PC-3 (cell line): ENCODE measurements at regions not wholly inside any gene's neighbourhood (a gene's known extent, or its start where the extent isn't known, plus 50 kb on each side); places are given as distances from the start of the nearest gene placed in this dataset.

ENCODE experiments used
- ATAC-seq: fragments of 200-7000 bp; cut with Tn5 transposase; 2 replicates; pipeline ENCODE4 v1.9.1; 2020; ENCODE audit warnings: mild to moderate bottlenecking, moderate library complexity
- BruUV-seq: library from RNA; stranded (reverse); fragments of 400-500 nt; replicated peaks from 2 replicates; lab custom pipeline; 2021; lab: Mats Ljungman, UMichigan
- CTCF ChIA-PET: fragments of 300-600 bp; sonication (Branson Sonifier 250); formaldehyde crosslinking; loops from one replicate; lab custom pipeline; 2022; ENCODE audit warnings: antibody characterized with exemption; lab: Charles Lee
- POLR2A ChIA-PET: fragments of 300-600 bp; sonication (Branson Sonifier 250); formaldehyde crosslinking; loops from one replicate; lab custom pipeline; 2022; ENCODE audit warnings: antibody characterized with exemption; ENCODE audit not compliant: unreplicated experiment; lab: Charles Lee
- DNase-seq: peaks from one replicate; pipeline ENCODE4 v3.0.0-alpha.2; 2015
- H2AFZ ChIP-seq: fragments of 300-600 bp; sonication (generic); 2 replicates; pipeline ENCODE4 v1.6.0; 2016; ENCODE audit warnings: antibody characterized with exemption, low read length
- H3F3A ChIP-seq: fragments of 300-600 bp; sonication (generic); one replicate; pipeline ENCODE4 v1.6.0; 2017; ENCODE audit warnings: antibody characterized with exemption, low read length, control low read depth, mild to moderate bottlenecking; ENCODE audit not compliant: unreplicated experiment
- H3K27ac ChIP-seq: fragments of 300-600 bp; sonication (generic); 2 replicates; pipeline ENCODE4 v1.5.1; 2016; ENCODE audit warnings: mild to moderate bottlenecking, low read length
- H3K27me3 ChIP-seq: fragments of 300-600 bp; sonication (generic); 2 replicates; pipeline ENCODE4 v1.6.1; 2016; ENCODE audit warnings: low read length, mixed read lengths
- H3K36me3 ChIP-seq: fragments of 300-600 bp; sonication (generic); 2 replicates; pipeline ENCODE4 v1.6.1; 2016; ENCODE audit warnings: low read depth, mixed run types, low read length, mixed read lengths
- H3K4me1 ChIP-seq: fragments of 300-600 bp; sonication (generic); 2 replicates; pipeline ENCODE4 v1.5.1; 2016; ENCODE audit warnings: low read length; ENCODE audit not compliant: insufficient read depth
- H3K4me2 ChIP-seq: fragments of 300-600 bp; sonication (generic); 2 replicates; pipeline ENCODE4 v1.6.0; 2016; ENCODE audit warnings: low read length
- H3K4me3 ChIP-seq: fragments of 300-600 bp; sonication (generic); 2 replicates; pipeline ENCODE4 v1.5.1; 2016; ENCODE audit warnings: mild to moderate bottlenecking, low read length, mixed read lengths
- H3K79me2 ChIP-seq: fragments of 300-600 bp; sonication (generic); 2 replicates; pipeline ENCODE4 v1.6.1; 2017; ENCODE audit warnings: low read length, mixed read lengths
- H3K9ac ChIP-seq: fragments of 300-600 bp; sonication (generic); 2 replicates; pipeline ENCODE4 v1.6.0; 2016; ENCODE audit warnings: mild to moderate bottlenecking, low read length
- H3K9me2 ChIP-seq: fragments of 300-600 bp; sonication (generic); replicated peaks from 2 replicates; pipeline ENCODE4 v1.6.1; 2016; ENCODE audit warnings: mixed run types, low read length, mixed read lengths
- H3K9me3 ChIP-seq: fragments of 300-600 bp; sonication (generic); 2 replicates; pipeline ENCODE4 v1.6.1; 2016; ENCODE audit warnings: low read length, mixed read lengths
- H4K20me1 ChIP-seq: fragments of 300-600 bp; sonication (generic); 2 replicates; pipeline ENCODE4 v1.6.1; 2016; ENCODE audit warnings: low read length, mixed read lengths
- EZH2 ChIP-seq: fragments of 300-600 bp; sonication (generic); IDR thresholded peaks from one replicate; pipeline ENCODE4 v1.6.1; 2017; ENCODE audit warnings: antibody characterized with exemption, mild to moderate bottlenecking, low read length; ENCODE audit not compliant: unreplicated experiment
- EZH2phosphoT487 ChIP-seq: fragments of 300-600 bp; sonication (generic); IDR thresholded peaks from 2 replicates; pipeline ENCODE4 v1.6.1; 2018; ENCODE audit warnings: mild to moderate bottlenecking, antibody characterized with exemption, low read length, borderline replicate concordance
- intact Hi-C: fragments of 100-400 bp; cut with micrococcal nuclease; formaldehyde crosslinking; loops from 2 replicates; pipeline ENCODE4 v1.9.0; 2023
- TF ChIP-seq, protein P1 (sequence below): fragments of 300-600 bp; sonication (generic); conservative IDR thresholded peaks from 2 replicates; pipeline ENCODE4 v1.5.1; 2017; ENCODE audit warnings: antibody characterized with exemption, low read depth, mild to moderate bottlenecking, low read length

DNA sequence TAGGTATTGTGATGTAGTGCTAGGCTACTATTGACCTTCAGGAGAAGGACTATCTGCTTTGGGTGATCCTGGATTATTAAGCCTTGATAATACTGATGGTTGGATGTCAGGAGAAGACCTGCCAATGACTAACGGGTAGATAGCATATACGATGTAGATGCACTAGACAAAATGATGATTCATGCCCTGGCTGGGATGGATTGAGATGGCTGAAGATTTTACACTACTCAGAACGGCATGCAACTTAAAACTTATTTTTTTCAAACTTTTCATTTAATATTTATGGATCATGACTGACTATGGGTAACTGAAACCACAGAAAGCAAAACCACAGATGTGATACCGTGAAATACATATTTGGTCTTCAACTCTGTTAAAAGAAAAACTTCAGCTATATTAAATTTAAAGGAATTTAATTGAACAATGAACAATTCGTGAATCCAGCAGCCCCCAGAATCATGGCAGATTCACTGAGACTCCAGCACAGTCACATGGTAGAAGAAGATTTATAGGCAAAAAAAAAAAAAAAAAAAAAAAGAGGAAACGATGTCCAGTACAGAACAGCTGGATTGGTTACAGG lies 124.6 kb upstream of the CDK13 start:
- Histone ChIP-seq H3K9me3 (no peaks in the 10 kb centered on the region), H3K9ac (no peak overlapping the region), H3K79me2 (no peaks in the 10 kb centered on the region), H3K4me3 (no peak overlapping the region), H3K9me2 (no peaks in the 10 kb centered on the region), H3F3A (no peaks in the 10 kb centered on the region), H3K27ac (no peak overlapping the region), H3K36me3 (no peaks in the 10 kb centered on the region), H3K4me2 (no peak overlapping the region), H3K27me3 (peaks cover 75% of the 10 kb centered on the region), H4K20me1 (no peaks in the 10 kb centered on the region), H2AFZ (no peak overlapping the region), H3K4me1 (no peaks in the 10 kb centered on the region)
- DNase-seq = no peak
- CTCF ChIA-PET = no interaction called here
- TF ChIP-seq EZH2 = no peak
- no peak for TF ChIP-seq EZH2phosphoT487
- TF ChIP-seq, protein P1, sequence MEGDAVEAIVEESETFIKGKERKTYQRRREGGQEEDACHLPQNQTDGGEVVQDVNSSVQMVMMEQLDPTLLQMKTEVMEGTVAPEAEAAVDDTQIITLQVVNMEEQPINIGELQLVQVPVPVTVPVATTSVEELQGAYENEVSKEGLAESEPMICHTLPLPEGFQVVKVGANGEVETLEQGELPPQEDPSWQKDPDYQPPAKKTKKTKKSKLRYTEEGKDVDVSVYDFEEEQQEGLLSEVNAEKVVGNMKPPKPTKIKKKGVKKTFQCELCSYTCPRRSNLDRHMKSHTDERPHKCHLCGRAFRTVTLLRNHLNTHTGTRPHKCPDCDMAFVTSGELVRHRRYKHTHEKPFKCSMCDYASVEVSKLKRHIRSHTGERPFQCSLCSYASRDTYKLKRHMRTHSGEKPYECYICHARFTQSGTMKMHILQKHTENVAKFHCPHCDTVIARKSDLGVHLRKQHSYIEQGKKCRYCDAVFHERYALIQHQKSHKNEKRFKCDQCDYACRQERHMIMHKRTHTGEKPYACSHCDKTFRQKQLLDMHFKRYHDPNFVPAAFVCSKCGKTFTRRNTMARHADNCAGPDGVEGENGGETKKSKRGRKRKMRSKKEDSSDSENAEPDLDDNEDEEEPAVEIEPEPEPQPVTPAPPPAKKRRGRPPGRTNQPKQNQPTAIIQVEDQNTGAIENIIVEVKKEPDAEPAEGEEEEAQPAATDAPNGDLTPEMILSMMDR = no peak
- ATAC-seq = no peak
- BruUV-seq = no TSS peak
- intact Hi-C loops = no loop called here
- POLR2A ChIA-PET = no interaction called here

- CTCF ChIA-PET = no interaction called here
- H3K9ac ChIP-seq = no peak overlapping the region
- H3K9me2 ChIP-seq = no peaks in the 10 kb centered on the region
- no peak overlapping the region for H3K4me2 ChIP-seq
- POLR2A ChIA-PET = no interaction called here
- ATAC-seq (no peak), DNase-seq (no peak)
- no peaks in the 10 kb centered on the region for H3K79me2 ChIP-seq
- no TSS peak for BruUV-seq
- no peaks in the 10 kb centered on the region for H3F3A ChIP-seq
- no peak overlapping the region for H2AFZ ChIP-seq
- H3K36me3 ChIP-seq = no peaks in the 10 kb centered on the region
- H3K27ac ChIP-seq = no peak overlapping the region
- intact Hi-C loops = no loop called here
- TF ChIP-seq, protein P1 = no peak
- TF ChIP-seq EZH2phosphoT487 = no peak
- no peak for TF ChIP-seq EZH2
- H3K4me1 ChIP-seq = no peaks in the 10 kb centered on the region
- H3K9me3 ChIP-seq = no peaks in the 10 kb centered on the region
- H4K20me1 ChIP-seq = no peaks in the 10 kb centered on the region
- H3K4me3 ChIP-seq = no peak overlapping the region
- peaks cover 70% of the 10 kb centered on the region for H3K27me3 ChIP-seq
These were observed 123.9 kb upstream of the CDK13 start for GRCh38 chr7:39826166-39826565.

GRCh38 chr7:39827571-39827970 lies 122.5 kb upstream of the CDK13 start:
- H3K9me3 ChIP-seq = no peaks in the 10 kb centered on the region

More at GRCh38 chr7:39827571-39827970, 122.5 kb upstream of the CDK13 start:
- no peaks in the 10 kb centered on the region for H3K9me2 ChIP-seq
- H3K79me2 ChIP-seq = no peaks in the 10 kb centered on the region
- H3K4me1 ChIP-seq = no peaks in the 10 kb centered on the region
- peaks cover 74% of the 10 kb centered on the region for H3K27me3 ChIP-seq
- no peaks in the 10 kb centered on the region for H3F3A ChIP-seq
- no peak overlapping the region for H3K4me2 ChIP-seq
- no peak overlapping the region for H3K9ac ChIP-seq
- no peaks in the 10 kb centered on the region for H3K36me3 ChIP-seq
- TF ChIP-seq, protein P1 = no peak
- no peak for TF ChIP-seq EZH2phosphoT487
- no TSS peak for BruUV-seq
- no peak overlapping the region for H3K27ac ChIP-seq
- no peak for DNase-seq
- no peak overlapping the region for H2AFZ ChIP-seq
- ChIA-PET POLR2A (no interaction called here), CTCF (no interaction called here)
- no peaks in the 10 kb centered on the region for H4K20me1 ChIP-seq
- no peak overlapping the region for H3K4me3 ChIP-seq
- intact Hi-C loops = no loop called here
- no peak for ATAC-seq
